ENCODE measurements at regions not wholly inside any gene's neighbourhood (a gene's known extent, or its start where the extent isn't known, plus 50 kb on each side); places are given as distances from the start of the nearest gene placed in this dataset.

DNA sequence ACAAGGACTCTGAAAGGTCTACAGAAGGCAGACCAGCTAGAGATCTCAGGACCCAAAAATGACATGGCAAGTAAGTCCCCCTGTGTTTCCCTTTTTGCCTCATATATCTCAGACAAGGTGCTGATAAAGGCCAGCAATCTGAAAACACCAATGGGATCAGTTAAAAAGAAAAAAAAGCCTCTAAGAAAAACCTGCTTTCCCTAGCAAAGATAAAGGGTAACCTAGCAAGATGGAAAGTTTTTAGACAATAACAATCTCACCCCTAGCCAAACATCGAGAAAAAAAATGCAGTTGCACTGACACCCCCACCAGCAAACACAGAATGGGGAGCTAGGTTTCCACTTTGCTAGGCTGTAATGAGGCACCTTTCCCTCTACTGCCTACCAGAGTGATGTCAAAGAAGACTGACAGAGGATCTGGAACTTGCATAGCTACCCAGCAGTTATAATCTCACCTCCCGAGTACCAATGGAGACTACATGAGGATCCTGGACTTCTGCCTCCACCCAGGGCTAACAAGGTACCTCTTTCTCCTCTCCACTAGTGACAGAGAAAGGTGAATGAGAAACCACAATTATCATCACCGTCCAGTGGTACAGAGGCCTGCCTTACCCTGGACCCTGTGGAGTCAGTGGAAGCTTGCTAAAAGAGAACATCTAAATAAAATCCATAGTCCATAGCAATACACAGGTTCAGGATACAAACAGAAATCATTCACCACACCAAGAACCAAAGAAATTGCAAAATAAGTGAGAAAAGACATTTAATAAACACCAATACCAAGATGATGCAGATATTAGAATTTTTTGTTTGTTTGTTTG, 240.8 kb downstream of the ARHGAP12 start:
- no peak overlapping the region for H3K4me3 ChIP-seq (ENCODE audit: low read depth, low read length)
- DNase-seq (ENCODE audit: low read depth), result no peak
- TF ChIP-seq, protein P1, sequence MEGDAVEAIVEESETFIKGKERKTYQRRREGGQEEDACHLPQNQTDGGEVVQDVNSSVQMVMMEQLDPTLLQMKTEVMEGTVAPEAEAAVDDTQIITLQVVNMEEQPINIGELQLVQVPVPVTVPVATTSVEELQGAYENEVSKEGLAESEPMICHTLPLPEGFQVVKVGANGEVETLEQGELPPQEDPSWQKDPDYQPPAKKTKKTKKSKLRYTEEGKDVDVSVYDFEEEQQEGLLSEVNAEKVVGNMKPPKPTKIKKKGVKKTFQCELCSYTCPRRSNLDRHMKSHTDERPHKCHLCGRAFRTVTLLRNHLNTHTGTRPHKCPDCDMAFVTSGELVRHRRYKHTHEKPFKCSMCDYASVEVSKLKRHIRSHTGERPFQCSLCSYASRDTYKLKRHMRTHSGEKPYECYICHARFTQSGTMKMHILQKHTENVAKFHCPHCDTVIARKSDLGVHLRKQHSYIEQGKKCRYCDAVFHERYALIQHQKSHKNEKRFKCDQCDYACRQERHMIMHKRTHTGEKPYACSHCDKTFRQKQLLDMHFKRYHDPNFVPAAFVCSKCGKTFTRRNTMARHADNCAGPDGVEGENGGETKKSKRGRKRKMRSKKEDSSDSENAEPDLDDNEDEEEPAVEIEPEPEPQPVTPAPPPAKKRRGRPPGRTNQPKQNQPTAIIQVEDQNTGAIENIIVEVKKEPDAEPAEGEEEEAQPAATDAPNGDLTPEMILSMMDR (conservative IDR thresholded peaks at IDR 0.05; ENCODE audit: low read depth, low read length), result no peak

DNA sequence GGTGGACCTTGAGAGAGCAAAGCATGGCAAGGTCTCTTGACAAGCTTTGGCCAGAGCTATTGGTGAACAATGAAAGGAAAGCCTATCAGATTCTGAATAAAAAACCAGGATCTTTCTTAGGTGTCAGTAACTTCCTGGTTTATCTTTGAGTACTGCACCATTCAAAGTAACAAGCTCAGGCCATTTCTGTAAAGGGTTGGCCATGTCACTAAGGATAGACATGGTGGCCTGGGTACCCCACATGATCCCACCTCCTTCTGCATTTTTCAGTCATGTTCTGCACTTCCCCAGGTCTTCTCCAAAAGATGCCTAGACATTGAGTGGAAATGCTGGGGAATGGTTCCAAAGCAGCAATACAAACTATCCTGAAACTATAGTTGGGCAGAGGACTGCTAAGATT, 242.0 kb downstream of the ARHGAP12 start:
- no peak for DNase-seq (ENCODE audit: low read depth)
- TF ChIP-seq, protein P1 (conservative IDR thresholded peaks at IDR 0.05; ENCODE audit: low read depth, low read length), result no peak
- no peak overlapping the region for H3K4me3 ChIP-seq (ENCODE audit: low read depth, low read length)

DNA sequence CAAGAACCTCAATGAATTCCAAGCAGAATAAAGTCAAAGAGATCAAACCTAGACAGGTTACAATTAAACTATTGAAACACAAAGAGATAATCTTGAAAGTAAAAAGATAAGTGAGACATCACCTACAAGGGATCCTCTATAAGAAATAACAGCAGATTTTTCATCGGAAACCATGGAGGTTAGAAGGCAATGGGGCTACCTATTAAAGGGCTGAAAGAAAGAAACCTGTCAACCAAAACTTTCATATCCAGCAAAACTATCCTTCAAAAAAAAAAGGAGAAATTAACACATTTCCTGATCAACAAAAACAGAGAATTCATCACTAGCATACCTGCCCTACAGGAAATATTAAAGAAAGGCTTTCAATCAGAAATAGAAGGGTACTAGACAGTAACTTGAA, 244.9 kb downstream of the ARHGAP12 start:
- no peak for DNase-seq (ENCODE audit: low read depth)
- TF ChIP-seq, protein P1 (conservative IDR thresholded peaks at IDR 0.05; ENCODE audit: low read depth, low read length), result no peak

DNA sequence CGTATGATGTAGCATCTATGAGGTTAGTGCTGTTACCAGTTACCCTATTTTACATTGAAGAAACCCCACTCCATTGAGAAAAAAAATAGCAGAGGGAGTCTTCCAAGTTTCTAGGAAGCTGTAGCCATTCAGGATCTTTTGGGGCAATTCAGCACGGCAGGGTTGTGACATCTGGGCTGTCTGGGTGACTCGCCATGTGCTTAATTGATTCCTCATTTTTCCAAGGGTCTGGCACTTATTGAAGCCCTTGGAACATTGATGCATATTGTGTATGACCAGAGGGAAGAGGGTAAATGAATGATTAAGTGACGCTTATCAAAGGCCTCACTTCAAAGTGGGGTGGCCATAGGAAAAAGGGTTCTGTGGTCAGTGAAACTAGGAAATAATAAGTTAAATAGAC, 248.7 kb downstream of the ARHGAP12 start:
- TF ChIP-seq, protein P1 (conservative IDR thresholded peaks at IDR 0.05; ENCODE audit: low read depth, low read length), result no peak
- DNase-seq (ENCODE audit: low read depth), result no peak
- no peak overlapping the region for H3K4me3 ChIP-seq (ENCODE audit: low read depth, low read length)

More for the DNA sequence above, 244.9 kb downstream of the ARHGAP12 start:
- H3K4me3 ChIP-seq (ENCODE audit: low read depth, low read length), result no peak overlapping the region

DNA sequence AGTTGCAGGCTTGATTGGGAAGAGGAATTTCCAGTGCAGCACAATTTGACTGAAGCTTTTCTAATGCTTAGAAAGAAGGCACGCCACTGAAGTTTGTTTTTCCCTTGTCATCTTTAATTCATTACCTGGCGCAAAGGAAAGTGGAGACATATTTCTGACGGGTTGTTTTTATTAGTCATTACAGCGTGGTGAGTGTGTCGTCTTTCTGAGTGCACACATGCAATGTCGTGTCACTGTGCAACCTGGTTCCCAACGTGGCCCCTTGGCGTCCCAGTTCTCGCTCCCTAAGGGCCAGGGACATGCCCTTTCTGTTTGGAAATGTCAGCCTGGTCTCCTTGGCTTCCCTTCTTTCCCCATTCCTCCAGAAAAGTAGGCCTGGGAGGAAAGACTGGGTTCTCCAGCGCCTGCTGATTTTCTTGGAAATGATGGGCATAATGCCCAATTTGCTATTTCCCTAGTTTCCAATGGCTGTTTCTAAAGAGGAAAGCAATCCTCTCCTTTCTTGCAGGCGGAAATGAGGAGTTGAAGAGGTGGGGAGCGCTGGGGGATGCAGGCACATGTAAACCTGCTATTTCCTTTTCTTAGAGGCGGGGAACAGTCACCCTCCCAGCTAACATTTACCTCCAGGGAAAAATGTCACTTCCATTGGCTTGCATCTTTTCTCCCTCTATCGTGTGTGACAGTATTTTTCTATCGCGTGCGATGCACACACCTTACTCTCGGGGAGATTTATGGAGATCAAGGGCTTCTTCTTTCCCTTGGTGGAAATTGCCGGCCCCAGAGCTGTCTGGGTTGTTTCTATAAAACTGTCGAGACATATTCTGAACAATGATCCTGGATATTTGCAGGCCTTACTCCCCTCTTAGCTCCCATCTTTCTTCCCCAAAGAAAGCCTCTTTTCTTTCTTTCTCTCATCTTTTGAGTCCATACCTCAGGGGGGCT, 249.8 kb downstream of the ARHGAP12 start:
- DNase-seq (ENCODE audit: low read depth), result no peak
- TF ChIP-seq, protein P1 (conservative IDR thresholded peaks at IDR 0.05; ENCODE audit: low read depth, low read length), result no peak
- no peak overlapping the region for H3K4me3 ChIP-seq (ENCODE audit: low read depth, low read length)

DNA sequence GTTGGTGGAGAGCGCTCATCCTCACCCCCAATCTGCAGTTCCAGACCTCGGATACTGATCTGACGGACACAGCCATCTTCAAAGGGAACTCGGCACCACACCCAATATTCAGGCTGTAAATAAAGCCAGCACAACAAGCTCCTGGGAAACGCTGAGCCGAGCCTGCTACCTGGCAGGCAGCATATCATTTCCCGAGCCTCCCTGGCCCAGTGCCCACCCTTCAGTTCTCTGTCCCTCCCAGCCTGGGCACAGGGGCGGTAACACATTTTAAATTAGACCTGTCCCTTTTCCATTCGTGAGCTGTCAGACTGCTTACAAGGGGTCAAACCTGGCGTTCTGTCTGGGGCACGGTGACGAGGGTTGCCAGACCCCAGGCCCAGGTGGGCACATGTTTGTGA, 250.5 kb downstream of the ARHGAP12 start:
- DNase-seq (ENCODE audit: low read depth), result no peak
- TF ChIP-seq, protein P1 (conservative IDR thresholded peaks at IDR 0.05; ENCODE audit: low read depth, low read length), result no peak
- no peak overlapping the region for H3K4me3 ChIP-seq (ENCODE audit: low read depth, low read length)

All from epithelial cell of proximal tubule (primary cell).